HEK293 (cell line): ENCODE measurements at regions not wholly inside any gene's neighbourhood (a gene's known extent, or its start where the extent isn't known, plus 50 kb on each side); places are given as distances from the start of the nearest gene placed in this dataset.

ENCODE experiments used
- CTCF ChIA-PET: fragments of 350-600 bp; formaldehyde crosslinking; extraction: SDS; loops from one replicate; lab custom pipeline; 2021; ENCODE audit warnings: antibody characterized with exemption; lab: Yijun Ruan, JAX
- POLR2A ChIA-PET: fragments of 300-600 bp; formaldehyde crosslinking; extraction: SDS; loops from one replicate; lab custom pipeline; 2020; ENCODE audit warnings: antibody characterized with exemption, inconsistent platforms; lab: Yijun Ruan, JAX
- H3K27ac ChIP-seq: fragments of 200-500 bp; sonication (Bioruptor generic); 2 replicates; pipeline ENCODE4 v1.5.1; 2014; ENCODE audit warnings: low read depth, low read length, control low read depth, inconsistent platforms; ENCODE audit errors: extremely low read depth
- H3K36me3 ChIP-seq, 2 experiments: fragments of 200-500 bp in 1 of 2; sonication (Bioruptor generic) in 1 of 2; 1 replicate in 1 of 2; 2 replicates in 1 of 2; pipeline ENCODE4 v1.5.1; 2014 to 2017; ENCODE audit warnings: inconsistent platforms in 2 of 2, low read length in 2 of 2; ENCODE audit not compliant: control insufficient read depth in 2 of 2, insufficient read depth in 1 of 2
- H3K4me1 ChIP-seq: fragments of 200-500 bp; sonication (Bioruptor generic); 2 replicates; pipeline ENCODE4 v1.5.1; 2014; ENCODE audit warnings: mild to moderate bottlenecking, low read length, inconsistent platforms; ENCODE audit not compliant: control insufficient read depth, insufficient read depth
- H3K4me3 ChIP-seq: 2 replicates; pipeline ENCODE4 v1.5.1; 2011; ENCODE audit warnings: low read depth, mild to moderate bottlenecking, control low read depth, low read length, moderate library complexity
- H3K9me3 ChIP-seq: fragments of 200-500 bp; sonication (Bioruptor generic); 2 replicates; pipeline ENCODE4 v1.5.1; 2014; ENCODE audit warnings: low read depth, low read length, inconsistent platforms; ENCODE audit not compliant: control insufficient read depth, insufficient read depth
- GFI1B ChIP-seq: fragments of 450-650 bp; formaldehyde crosslinking; IDR thresholded peaks from 2 replicates; pipeline ENCODE4 v1.5.1; 2016; ENCODE audit warnings: missing biosample characterization, missing genetic modification characterization
- GLI2 ChIP-seq: fragments of 450-650 bp; formaldehyde crosslinking; IDR thresholded peaks from 2 replicates; pipeline ENCODE4; 2017; ENCODE audit warnings: missing biosample characterization, missing genetic modification characterization, low read depth, borderline replicate concordance
- GLIS1 ChIP-seq: fragments of 450-650 bp; formaldehyde crosslinking; IDR thresholded peaks from 2 replicates; pipeline ENCODE4 v1.5.1; 2016; ENCODE audit warnings: missing biosample characterization, missing genetic modification characterization
- GLIS2 ChIP-seq: fragments of 450-650 bp; formaldehyde crosslinking; IDR thresholded peaks from 2 replicates; pipeline ENCODE4 v1.5.1; 2016; ENCODE audit warnings: missing biosample characterization, missing genetic modification characterization
- KLF1 ChIP-seq: fragments of 450-650 bp; formaldehyde crosslinking; IDR thresholded peaks from 2 replicates; pipeline ENCODE4 v1.5.1; 2016; ENCODE audit warnings: missing biosample characterization, missing genetic modification characterization
- SP3 ChIP-seq: fragments of 450-650 bp; formaldehyde crosslinking; IDR thresholded peaks from 2 replicates; pipeline ENCODE4 v1.5.1; 2016; ENCODE audit warnings: missing biosample characterization, missing genetic modification characterization
- SP7 ChIP-seq: fragments of 450-650 bp; formaldehyde crosslinking; IDR thresholded peaks from 2 replicates; pipeline ENCODE4 v1.5.1; 2016; ENCODE audit warnings: missing biosample characterization, missing genetic modification characterization
- TRIM28 ChIP-seq: IDR thresholded peaks from 2 replicates; pipeline ENCODE4 v1.6.1; 2011; ENCODE audit warnings: low read length, control low read depth, borderline replicate concordance
- ZBTB17 ChIP-seq: fragments of 450-650 bp; formaldehyde crosslinking; IDR thresholded peaks from 2 replicates; pipeline ENCODE4 v1.5.1; 2016; ENCODE audit warnings: missing biosample characterization, missing genetic modification characterization
- ZFP41 ChIP-seq: fragments of 450-650 bp; formaldehyde crosslinking; IDR thresholded peaks from 2 replicates; pipeline ENCODE4 v1.5.1; 2016; ENCODE audit warnings: missing biosample characterization, missing genetic modification characterization, borderline replicate concordance
- ZFP69B ChIP-seq: fragments of 450-650 bp; formaldehyde crosslinking; IDR thresholded peaks from 2 replicates; pipeline ENCODE4 v1.5.1; 2016; ENCODE audit warnings: missing biosample characterization, missing genetic modification characterization
- ZNF174 ChIP-seq: fragments of 450-650 bp; formaldehyde crosslinking; IDR thresholded peaks from 2 replicates; pipeline ENCODE4 v1.5.0; 2017; ENCODE audit warnings: missing biosample characterization, mild to moderate bottlenecking, missing genetic modification characterization
- ZNF202 ChIP-seq: fragments of 450-650 bp; formaldehyde crosslinking; IDR thresholded peaks from 2 replicates; pipeline ENCODE4 v1.5.1; 2016; ENCODE audit warnings: missing biosample characterization, missing genetic modification characterization, borderline replicate concordance
- ZNF24 ChIP-seq: fragments of 450-650 bp; formaldehyde crosslinking; IDR thresholded peaks from 2 replicates; pipeline ENCODE4 v1.5.1; 2016; ENCODE audit warnings: missing biosample characterization, missing genetic modification characterization
- ZNF266 ChIP-seq: fragments of 450-650 bp; formaldehyde crosslinking; IDR thresholded peaks from 2 replicates; pipeline ENCODE4 v1.5.1; 2016; ENCODE audit warnings: missing biosample characterization, missing genetic modification characterization, low read depth
- ZNF280C ChIP-seq: fragments of 450-650 bp; formaldehyde crosslinking; IDR thresholded peaks from 2 replicates; pipeline ENCODE4 v1.5.1; 2016; ENCODE audit warnings: missing biosample characterization, missing genetic modification characterization
- ZNF280D ChIP-seq: fragments of 450-650 bp; formaldehyde crosslinking; IDR thresholded peaks from 2 replicates; pipeline ENCODE4 v1.5.1; 2016; ENCODE audit warnings: missing biosample characterization, missing genetic modification characterization
- ZNF311 ChIP-seq: fragments of 450-650 bp; formaldehyde crosslinking; IDR thresholded peaks from 2 replicates; pipeline ENCODE4 v1.5.1; 2017; ENCODE audit warnings: missing biosample characterization, missing genetic modification characterization, borderline replicate concordance
- ZNF354C ChIP-seq: fragments of 450-650 bp; formaldehyde crosslinking; IDR thresholded peaks from 2 replicates; pipeline ENCODE4 v1.5.1; 2016; ENCODE audit warnings: missing biosample characterization, missing genetic modification characterization, low read depth, borderline replicate concordance
- ZNF510 ChIP-seq: fragments of 450-650 bp; formaldehyde crosslinking; IDR thresholded peaks from 2 replicates; pipeline ENCODE4 v1.5.1; 2018; ENCODE audit warnings: mild to moderate bottlenecking, missing genetic modification characterization, missing biosample characterization; ENCODE audit not compliant: insufficient replicate concordance
- ZNF555 ChIP-seq: fragments of 450-650 bp; formaldehyde crosslinking; conservative IDR thresholded peaks from 2 replicates; pipeline ENCODE4 v1.5.1; 2017; ENCODE audit warnings: missing biosample characterization, mild to moderate bottlenecking, missing genetic modification characterization, inconsistent platforms
- ZNF610 ChIP-seq: fragments of 450-650 bp; formaldehyde crosslinking; IDR thresholded peaks from 2 replicates; pipeline ENCODE4 v1.5.1; 2016; ENCODE audit warnings: missing biosample characterization, missing genetic modification characterization, borderline replicate concordance
- ZNF626 ChIP-seq: fragments of 450-650 bp; sonication (Bioruptor Pico); formaldehyde crosslinking; IDR thresholded peaks from 2 replicates; pipeline ENCODE4 v1.5.1; 2018; ENCODE audit warnings: missing biosample characterization, missing genetic modification characterization, inconsistent platforms
- ZNF664 ChIP-seq: fragments of 450-650 bp; formaldehyde crosslinking; IDR thresholded peaks from 2 replicates; pipeline ENCODE4 v1.5.1; 2016; ENCODE audit warnings: missing biosample characterization, missing genetic modification characterization
- ZNF76 ChIP-seq: fragments of 450-650 bp; formaldehyde crosslinking; IDR thresholded peaks from 2 replicates; pipeline ENCODE4; 2016; ENCODE audit warnings: low read depth, missing biosample characterization, missing genetic modification characterization, borderline replicate concordance
- TF ChIP-seq, protein P1 (sequence below): fragments of 450-650 bp; formaldehyde crosslinking; IDR thresholded peaks from 2 replicates; pipeline ENCODE4 v1.5.1; 2016; ENCODE audit warnings: missing biosample characterization, missing genetic modification characterization

DNA sequence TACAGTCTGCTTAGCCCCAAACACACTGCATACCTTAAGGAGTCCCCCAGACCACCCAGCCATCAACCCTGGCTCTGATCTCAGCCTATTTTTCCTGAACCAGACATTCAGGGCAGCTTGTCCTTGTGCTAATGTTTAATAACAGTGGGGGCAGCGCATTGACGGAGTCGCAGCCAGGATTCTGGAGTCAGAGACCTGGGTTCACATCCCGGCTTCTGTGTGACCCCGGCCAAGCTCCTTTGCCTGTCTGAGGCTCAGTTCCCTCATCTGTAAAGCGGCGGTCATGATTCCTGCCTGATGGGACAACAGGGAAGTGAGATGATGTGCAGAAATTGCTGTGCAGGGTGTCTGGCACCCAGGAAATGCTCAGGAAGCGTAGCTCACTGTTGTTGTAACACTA lies 63.1 kb downstream of the MATN1 start:
- ChIA-PET CTCF (interaction anchor here (0.7 kb wide), 1 partner anchor 485 kb away, joined by 4 read pairs; no protein-coding TSS in a partner anchor), POLR2A (no interaction called here)
- H3K4me3 ChIP-seq, result no peak overlapping the region

DNA sequence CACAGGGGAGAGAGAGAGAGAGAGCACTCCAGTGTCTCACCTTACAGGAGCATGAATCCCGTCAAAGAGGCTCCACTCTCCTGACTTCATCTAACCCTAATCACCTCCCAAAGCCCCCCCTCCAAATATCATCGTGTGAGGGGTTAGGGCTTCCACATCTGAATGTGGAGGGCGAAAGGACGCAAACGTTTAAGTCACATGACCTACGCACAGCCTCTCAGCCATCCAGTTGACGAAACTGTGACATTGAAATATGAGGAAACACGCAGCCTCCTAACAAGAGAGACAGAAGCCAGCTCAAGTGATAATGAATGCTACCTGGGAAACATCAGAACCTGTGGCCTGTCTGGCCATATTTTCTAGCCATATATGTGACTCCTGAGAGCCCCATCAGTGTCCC lies 63.7 kb downstream of the MATN1 start:
- H3K36me3 ChIP-seq, result no peaks in the 10 kb centered on the region
- ChIA-PET CTCF (interaction anchor here (0.5 kb wide), 1 partner anchor 1133 kb away, joined by 4 read pairs; no protein-coding TSS in a partner anchor), POLR2A (no interaction called here)
- no peaks in the 10 kb centered on the region for H3K9me3 ChIP-seq
- H3K27ac ChIP-seq, result no peak overlapping the region
- H3K4me3 ChIP-seq, result no peak overlapping the region
- H3K4me1 ChIP-seq, result no peaks in the 10 kb centered on the region
- TF ChIP-seq, protein P1, sequence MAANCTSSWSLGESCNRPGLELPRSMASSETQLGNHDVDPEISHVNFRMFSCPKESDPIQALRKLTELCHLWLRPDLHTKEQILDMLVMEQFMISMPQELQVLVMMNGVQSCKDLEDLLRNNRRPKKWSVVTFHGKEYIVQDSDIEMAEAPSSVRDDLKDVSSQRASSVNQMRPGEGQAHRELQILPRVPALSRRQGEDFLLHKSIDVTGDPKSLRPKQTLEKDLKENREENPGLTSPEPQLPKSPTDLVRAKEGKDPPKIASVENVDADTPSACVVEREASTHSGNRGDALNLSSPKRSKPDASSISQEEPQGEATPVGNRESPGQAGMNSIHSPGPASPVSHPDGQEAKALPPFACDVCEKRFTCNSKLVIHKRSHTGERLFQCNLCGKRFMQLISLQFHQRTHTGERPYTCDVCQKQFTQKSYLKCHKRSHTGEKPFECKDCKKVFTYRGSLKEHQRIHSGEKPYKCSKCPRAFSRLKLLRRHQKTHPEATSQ (tag by site-specific recombination), result no peak
- TF ChIP-seq ZNF202 (tag by site-specific recombination) (no peak), ZNF354C (no peak), ZBTB17 (tag by site-specific recombination) (no peak), ZNF24 (tag by site-specific recombination) (no peak), TRIM28 (no peak), ZFP69B (tag by site-specific recombination) (no peak), ZNF266 (tag by site-specific recombination) (no peak), ZNF626 (tag by site-specific recombination) (no peak), KLF1 (tag by site-specific recombination) (no peak), SP7 (tag by site-specific recombination) (no peak), ZNF555 (tag by site-specific recombination) (no peak), GLI2 (tag by site-specific recombination) (no peak), ZNF76 (tag by site-specific recombination) (no peak), SP3 (tag by site-specific recombination) (no peak), ZNF610 (tag by site-specific recombination) (no peak), ZFP41 (tag by site-specific recombination) (no peak)

More for the DNA sequence above, 63.1 kb downstream of the MATN1 start:
- no peaks in the 10 kb centered on the region for H3K4me1 ChIP-seq
- no peak overlapping the region for H3K27ac ChIP-seq
- no peak for TF ChIP-seq ZNF280D (tag by site-specific recombination)
- TF ChIP-seq GLIS1, result no peak
- no peak for TF ChIP-seq ZNF664 (tag by site-specific recombination)
- TF ChIP-seq ZNF280C (tag by site-specific recombination), result no peak
- TF ChIP-seq ZNF174, result no peak
- TF ChIP-seq GLIS2 (tag by site-specific recombination), result no peak
- TF ChIP-seq ZNF510 (tag by site-specific recombination), result no peak
- no peak for TF ChIP-seq GFI1B (tag by site-specific recombination)
- no peak for TF ChIP-seq ZNF311 (tag by site-specific recombination)
- H3K36me3 ChIP-seq, result no peaks in the 10 kb centered on the region
- no peaks in the 10 kb centered on the region for H3K9me3 ChIP-seq
